Stimulated activated CD4-positive, alpha-beta T cell treated with anti-CD3 and anti-CD28 coated beads, Interleukin-1b, Interleukin-23, amount 100 ng/mL, for 24 hours (primary cell): ENCODE measurements at regions not wholly inside any gene's neighbourhood (a gene's known extent, or its start where the extent isn't known, plus 50 kb on each side); places are given as distances from the start of the nearest gene placed in this dataset.

Source experiments
- DNase-seq, 4 experiments: peaks; one replicate each; pipeline ENCODE4 v3.0.0-alpha.2; 2020; ENCODE audit warnings: low read depth in 4 of 4, low spot score in 1 of 4

GRCh38 chr6:167643223-167643622 lies 183.5 kb upstream of the AFDN start:
- no peak for DNase-seq

GRCh38 chr6:167643716-167644115 lies 183.0 kb upstream of the AFDN start:
- no peak for DNase-seq

- DNase-seq, result no peak
Observed at GRCh38 chr6:167644412-167645132, 182.1 kb upstream of the AFDN start.

GRCh38 chr6:167645368-167645767 lies 181.3 kb upstream of the AFDN start:
- no peak for DNase-seq

DNA sequence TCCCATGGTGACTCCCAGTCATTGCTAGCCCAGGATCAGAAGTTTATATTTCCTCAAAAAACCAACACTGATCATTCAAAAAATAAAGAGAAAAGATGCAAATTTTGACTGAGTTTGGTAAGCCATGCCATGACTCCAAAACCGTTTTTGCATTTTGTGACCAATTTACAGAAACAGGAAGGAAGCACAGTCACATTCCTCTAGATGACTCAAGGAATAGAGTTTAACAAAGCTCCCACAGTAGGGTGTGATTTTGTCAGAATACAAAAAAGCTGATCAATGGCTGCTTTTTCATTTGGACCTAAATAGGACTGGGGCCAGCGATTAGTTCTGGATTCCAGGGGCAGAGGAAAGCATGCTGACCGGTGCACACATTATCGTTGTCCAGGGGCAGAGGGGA lies 179.4 kb upstream of the AFDN start:
- no peak for DNase-seq

DNA sequence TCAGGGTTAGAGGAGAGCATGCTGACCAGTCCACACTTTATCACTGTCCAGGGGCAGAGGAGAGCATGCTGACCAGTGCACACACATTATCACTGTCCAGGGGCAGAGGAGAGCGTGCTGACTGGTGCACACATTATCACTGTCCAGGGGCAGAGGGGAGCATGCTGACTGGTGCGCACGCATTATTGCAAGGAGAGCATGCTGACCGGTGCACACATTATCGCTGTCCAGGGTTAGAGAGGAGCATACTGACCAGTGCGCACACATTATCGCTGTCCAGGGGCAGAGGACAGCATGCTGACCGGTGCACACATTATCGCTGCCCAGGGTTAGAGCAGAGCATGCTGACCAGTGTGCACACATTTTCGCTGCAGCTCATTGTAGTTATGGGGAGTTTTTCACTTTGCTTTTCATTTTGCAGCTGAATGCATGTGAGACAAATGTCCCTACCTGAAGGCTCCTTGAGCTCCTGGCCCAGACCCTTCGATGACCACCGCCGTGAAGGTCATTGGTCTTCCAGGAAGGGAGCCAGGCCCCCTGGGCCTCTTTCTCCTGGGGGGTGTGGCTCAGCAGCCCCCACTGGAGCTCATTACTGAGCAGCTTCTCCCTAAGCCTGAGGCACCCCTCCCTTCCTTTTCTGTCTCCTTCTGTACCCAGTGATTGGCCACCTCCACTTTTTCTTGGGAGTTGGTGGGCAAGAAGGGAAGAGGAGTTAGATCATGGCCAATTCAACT lies 178.8 kb upstream of the AFDN start:
- no peak for DNase-seq

GRCh38 chr6:167648501-167649278 lies 178.0 kb upstream of the AFDN start:
- DNase-seq, result no peak

GRCh38 chr6:167649476-167649875 lies 177.2 kb upstream of the AFDN start:
- no peak for DNase-seq

GRCh38 chr6:167650730-167651317 lies 175.9 kb upstream of the AFDN start:
- no peak for DNase-seq

DNA sequence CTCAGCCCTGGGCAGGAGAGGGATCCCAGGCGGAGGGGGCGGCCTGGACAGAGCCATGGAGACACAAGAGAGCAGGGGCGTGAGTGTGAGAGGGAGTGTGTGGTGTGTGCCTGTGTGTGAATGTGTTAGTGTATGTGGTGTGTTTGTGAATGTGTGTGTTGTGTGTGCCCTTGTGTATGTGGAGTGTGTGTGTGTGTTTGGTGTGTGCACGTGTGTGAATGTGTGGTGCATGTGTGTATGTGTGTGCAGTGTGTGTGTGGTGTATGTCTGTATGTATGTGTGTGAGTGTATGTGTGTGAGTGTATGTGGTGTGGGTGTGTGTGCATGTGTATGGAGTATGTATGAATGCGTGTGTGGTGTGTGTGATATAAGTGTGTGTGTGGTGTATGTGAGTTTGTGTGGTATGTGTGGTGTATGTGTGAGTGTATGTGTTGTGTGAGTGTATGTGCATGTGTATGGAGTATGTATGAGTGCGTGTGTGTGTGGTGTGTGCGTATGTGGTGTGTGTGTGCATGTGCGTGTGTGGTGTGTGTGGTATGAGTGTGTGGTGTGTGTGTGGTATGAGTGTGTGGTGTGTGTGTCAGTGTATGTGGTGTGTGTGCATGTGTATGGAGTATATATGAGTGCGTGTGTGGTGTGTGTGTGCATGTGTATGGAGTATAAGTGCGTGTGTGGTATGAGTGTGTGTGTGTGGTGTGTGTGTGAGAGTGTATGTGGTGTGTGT lies 175.2 kb upstream of the AFDN start:
- DNase-seq, result no peak

GRCh38 chr6:167652042-167652700 lies 174.5 kb upstream of the AFDN start:
- DNase-seq, result no peak

GRCh38 chr6:167652701-167653095 lies 174.0 kb upstream of the AFDN start:
- no peak for DNase-seq

- DNase-seq, result no peak
Observed at GRCh38 chr6:167653561-167653960, 173.2 kb upstream of the AFDN start.

DNA sequence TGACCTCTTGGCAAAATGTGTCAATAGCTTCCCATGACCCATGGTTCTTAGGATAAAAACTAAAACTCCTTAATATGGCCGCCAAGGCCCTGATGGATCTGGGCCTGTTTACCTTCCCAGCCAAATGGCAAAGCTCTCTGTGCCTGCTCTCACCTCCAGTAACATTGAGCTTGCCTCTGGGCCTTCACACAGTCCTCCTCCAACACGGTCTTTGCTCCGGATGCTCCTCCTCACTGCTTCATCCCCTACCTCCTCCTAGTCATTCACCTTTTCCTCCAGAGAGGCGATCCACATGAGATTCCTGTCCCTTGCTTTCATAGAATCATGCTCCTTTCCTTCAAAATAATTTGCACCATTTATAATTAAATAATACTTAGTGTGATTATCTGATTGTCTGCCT lies 172.3 kb upstream of the AFDN start:
- no peak for DNase-seq

GRCh38 chr6:167655174-167655821 lies 171.4 kb upstream of the AFDN start:
- DNase-seq, result no peak

DNA sequence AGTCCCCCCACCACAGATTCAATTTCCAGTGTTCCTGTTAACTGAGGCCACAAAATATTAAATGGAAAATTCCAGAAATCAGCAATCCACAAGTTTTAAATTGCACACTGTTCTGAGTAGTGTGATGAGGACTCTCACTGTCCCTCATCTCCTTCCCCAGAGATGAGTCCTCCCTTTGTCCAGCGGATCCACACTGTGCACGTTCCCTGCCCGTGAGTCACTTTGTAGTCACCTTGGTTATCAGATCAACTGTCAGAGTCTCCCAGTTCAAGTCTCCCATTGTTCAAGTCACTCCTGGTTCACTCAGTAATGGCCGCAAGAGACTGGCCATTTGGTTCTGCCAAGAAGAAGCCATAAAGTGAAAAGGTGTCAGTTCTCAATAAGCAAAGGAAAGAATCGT lies 168.6 kb upstream of the AFDN start:
- no peak for DNase-seq

DNA sequence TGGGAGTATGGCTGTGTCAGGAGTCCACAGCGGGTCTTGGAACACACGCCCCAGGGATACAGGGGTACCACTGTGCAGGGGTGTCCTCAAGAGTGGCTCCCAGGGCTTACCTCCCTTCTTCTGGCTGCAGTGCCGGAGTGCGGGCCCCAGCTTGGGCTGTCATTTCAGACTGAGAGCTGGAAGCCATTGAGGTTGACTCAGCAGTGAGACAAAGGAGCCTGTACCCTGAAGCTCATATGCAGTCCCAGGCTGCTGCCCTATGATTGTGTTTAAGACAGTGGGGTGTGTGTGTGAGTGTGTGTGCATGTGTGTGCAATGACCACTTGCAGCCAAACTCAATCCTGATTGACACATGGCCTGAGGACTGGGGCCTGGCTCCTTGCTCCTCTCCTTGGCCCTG lies 167.7 kb upstream of the AFDN start:
- DNase-seq, result no peak

DNA sequence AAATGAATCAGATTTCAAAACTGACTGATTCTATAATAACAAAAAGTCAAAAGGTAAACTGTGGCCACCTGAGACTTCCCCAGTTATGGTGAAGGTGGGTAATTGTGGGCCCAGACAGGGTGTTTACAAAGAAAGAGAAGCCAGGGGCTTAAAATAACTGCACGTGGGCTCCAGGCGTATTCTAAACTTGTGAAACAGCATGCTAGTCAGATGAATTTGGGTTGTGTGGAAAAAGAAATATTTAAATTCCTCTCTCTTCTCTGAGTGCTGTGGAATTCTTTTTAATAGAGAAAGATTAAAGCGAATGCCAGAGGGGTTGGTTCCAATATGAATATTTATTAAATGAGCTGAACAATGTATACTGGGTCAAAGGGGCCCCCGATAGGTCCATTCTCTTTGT lies 166.3 kb upstream of the AFDN start:
- no peak for DNase-seq

- no peak for DNase-seq
Observed at GRCh38 chr6:167660944-167661551, 165.7 kb upstream of the AFDN start.
